ENCODE measurements at regions not wholly inside any gene's neighbourhood (a gene's known extent, or its start where the extent isn't known, plus 50 kb on each side); places are given as distances from the start of the nearest gene placed in this dataset.

GRCh38 chr7:85997515-85997914 is 646.2 kb upstream of the GRM3 start:
- Mint-ChIP-seq H3K27me3 (ENCODE audit: low read depth in 3 of 3) (no peaks in the 10 kb centered on the region), H3K4me1 (no peaks in the 10 kb centered on the region), H3K4me3 (no peak overlapping the region), H3K9me3 (peaks cover 3 to 16% (median 9%) of the 10 kb centered on the region in 7 donors), H3K27ac (no peak overlapping the region), H3K36me3 (no peaks in the 10 kb centered on the region)
- Histone ChIP-seq H3K27ac (ENCODE audit: low read depth in 1 of 2, low read length in 2 of 2) (no peak overlapping the region), H3K9ac (ENCODE audit: insufficient read depth, low read length, poor library complexity, severe bottlenecking) (no peak overlapping the region), H3K4me1 (ENCODE audit: control insufficient read depth in 1 of 2, insufficient read depth in 2 of 2, low read length in 2 of 2) (no peaks in the 10 kb centered on the region), H4K20me1 (ENCODE audit: insufficient read depth, low read length) (no peaks in the 10 kb centered on the region), H3K9me3 (replicated peaks in 1 of 2; ENCODE audit: control insufficient read depth in 1 of 2, insufficient read depth in 1 of 2, low read length in 2 of 2) (peaks cover 13 to 23% of the 10 kb centered on the region in 2 donors), H3K4me3 (replicated peaks in 1 of 3; ENCODE audit: low read depth in 2 of 3, low read length in 3 of 3) (no peak overlapping the region), H3K79me2 (ENCODE audit: insufficient read depth, low read length) (no peaks in the 10 kb centered on the region), H2AFZ (ENCODE audit: insufficient read depth, low read depth, low read length, poor library complexity, severe bottlenecking) (no peak overlapping the region), H3K4me2 (replicated peaks; ENCODE audit: extremely low read depth, low read length, poor library complexity, severe bottlenecking) (no peak overlapping the region), H3K36me3 (replicated peaks in 1 of 2; ENCODE audit: control insufficient read depth in 1 of 2, insufficient read depth in 2 of 2, low read length in 2 of 2) (no peaks in the 10 kb centered on the region), H3K27me3 (ENCODE audit: control insufficient read depth in 2 of 2, insufficient read depth in 2 of 2, low read length in 2 of 2) (no peaks in the 10 kb centered on the region)
- TF ChIP-seq CTCF (IDR thresholded peaks at IDR 0.05) = no peak
- intact Hi-C loops (cut with micrococcal nuclease) = no loop called here
- DNase-seq = no peak

GRCh38 chr7:85995101-85995500 is 648.6 kb upstream of the GRM3 start:
- Histone ChIP-seq H3K4me1 (ENCODE audit: control insufficient read depth in 1 of 2, insufficient read depth in 2 of 2, low read length in 2 of 2) (no peaks in the 10 kb centered on the region), H3K36me3 (replicated peaks in 1 of 2; ENCODE audit: control insufficient read depth in 1 of 2, insufficient read depth in 2 of 2, low read length in 2 of 2) (no peaks in the 10 kb centered on the region), H3K27me3 (ENCODE audit: control insufficient read depth in 2 of 2, insufficient read depth in 2 of 2, low read length in 2 of 2) (no peaks in the 10 kb centered on the region), H4K20me1 (ENCODE audit: insufficient read depth, low read length) (no peaks in the 10 kb centered on the region), H3K9me3 (replicated peaks in 1 of 2; ENCODE audit: control insufficient read depth in 1 of 2, insufficient read depth in 1 of 2, low read length in 2 of 2) (peaks cover 7 to 9% of the 10 kb centered on the region in 2 donors), H3K79me2 (ENCODE audit: insufficient read depth, low read length) (no peaks in the 10 kb centered on the region), H2AFZ (ENCODE audit: insufficient read depth, low read depth, low read length, poor library complexity, severe bottlenecking) (no peak overlapping the region), H3K4me3 (replicated peaks in 1 of 3; ENCODE audit: low read depth in 2 of 3, low read length in 3 of 3) (no peak overlapping the region), H3K9ac (ENCODE audit: insufficient read depth, low read length, poor library complexity, severe bottlenecking) (no peak overlapping the region), H3K27ac (ENCODE audit: low read depth in 1 of 2, low read length in 2 of 2) (no peak overlapping the region), H3K4me2 (replicated peaks; ENCODE audit: extremely low read depth, low read length, poor library complexity, severe bottlenecking) (no peak overlapping the region)
- Mint-ChIP-seq H3K36me3 (no peaks in the 10 kb centered on the region), H3K27ac (no peak overlapping the region), H3K9me3 (peaks cover 3 to 13% (median 5%) of the 10 kb centered on the region in 7 donors), H3K27me3 (ENCODE audit: low read depth in 3 of 3) (peaks cover 0 to 2% (median 0%) of the 10 kb centered on the region in 3 donors), H3K4me3 (no peak overlapping the region), H3K4me1 (no peaks in the 10 kb centered on the region)
- TF ChIP-seq CTCF (IDR thresholded peaks at IDR 0.05) = no peak
- intact Hi-C loops (cut with micrococcal nuclease) = no loop called here
- WGBS (ENCODE audit: insufficient coverage) = 89% methylated on average over 1 of the region's 3 CpGs
- DNase-seq = no peak
